Activated CD4-positive, CD25-positive, alpha-beta regulatory T cell (primary cell): ENCODE measurements at regions not wholly inside any gene's neighbourhood (a gene's known extent, or its start where the extent isn't known, plus 50 kb on each side); places are given as distances from the start of the nearest gene placed in this dataset.

Experiments
- DNase-seq, 4 experiments: peaks; one replicate each; lab custom pipeline; 2025; lab: John Stamatoyannopoulos, UW

- no peak for DNase-seq
Measured at GRCh38 chr5:29949301-29949872, 1244.1 kb upstream of the CDH6 start.

DNA sequence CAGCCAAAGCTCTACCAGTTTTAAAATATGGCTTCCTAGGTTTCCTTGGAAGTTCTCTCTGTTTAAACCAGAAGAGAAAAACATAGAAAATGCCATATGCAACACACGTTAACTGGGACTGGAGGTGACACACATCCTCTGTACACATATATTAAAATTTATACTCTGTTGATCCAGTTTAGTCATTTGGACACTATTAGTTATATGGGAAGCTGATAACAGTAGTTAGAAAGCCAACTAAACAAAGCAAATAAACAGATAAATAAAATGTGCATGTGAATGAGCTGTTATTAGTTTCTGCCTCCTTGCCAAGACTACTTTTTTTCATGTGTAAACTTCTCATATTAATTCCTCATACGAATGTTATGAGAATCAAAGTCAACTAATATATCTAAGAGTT is 1249.2 kb upstream of the CDH6 start:
- DNase-seq, result no peak

DNA sequence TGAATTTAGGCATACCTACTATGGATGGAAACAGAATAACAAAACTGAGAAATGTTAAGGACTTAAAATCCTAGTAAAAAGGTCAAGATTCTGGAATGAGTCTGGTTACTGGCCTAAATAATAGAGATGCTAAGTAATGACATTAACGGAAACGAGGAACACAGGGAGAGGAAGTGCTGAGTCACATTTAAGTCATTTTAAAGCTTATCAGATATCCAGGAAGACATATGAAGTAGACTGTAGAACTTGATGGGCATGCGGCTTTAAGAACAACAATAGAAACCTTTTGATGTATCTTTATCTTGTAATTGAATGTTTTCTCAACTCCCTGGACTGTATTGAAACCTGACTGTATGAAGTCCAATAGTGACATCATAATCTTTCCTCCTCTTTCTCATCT is 1251.4 kb upstream of the CDH6 start:
- DNase-seq, result no peak

- no peak for DNase-seq
Measured at GRCh38 chr5:29939988-29940387, 1253.5 kb upstream of the CDH6 start.

GRCh38 chr5:29935371-29935770 is 1258.1 kb upstream of the CDH6 start:
- no peak for DNase-seq

DNA sequence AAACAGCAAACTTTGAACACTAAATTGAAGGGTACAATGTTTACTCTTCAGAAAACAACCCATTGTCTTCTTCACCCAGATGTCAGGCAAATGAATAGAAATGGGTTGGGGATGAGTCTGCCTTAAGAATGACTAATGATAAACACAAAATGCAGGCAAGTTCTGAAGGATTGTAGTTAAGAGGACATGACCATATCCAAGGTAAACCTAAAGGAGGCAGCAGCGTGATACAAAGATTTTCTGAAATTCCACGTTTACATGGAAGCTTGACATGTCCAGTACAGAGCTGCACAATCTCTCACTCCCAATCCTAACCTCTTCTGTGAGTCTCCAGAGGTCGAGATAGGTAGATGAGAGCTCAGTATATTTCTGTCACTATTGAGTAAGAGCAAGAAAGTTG is 1263.2 kb upstream of the CDH6 start:
- DNase-seq, result no peak

GRCh38 chr5:29924107-29924506 is 1269.4 kb upstream of the CDH6 start:
- no peak for DNase-seq

DNA sequence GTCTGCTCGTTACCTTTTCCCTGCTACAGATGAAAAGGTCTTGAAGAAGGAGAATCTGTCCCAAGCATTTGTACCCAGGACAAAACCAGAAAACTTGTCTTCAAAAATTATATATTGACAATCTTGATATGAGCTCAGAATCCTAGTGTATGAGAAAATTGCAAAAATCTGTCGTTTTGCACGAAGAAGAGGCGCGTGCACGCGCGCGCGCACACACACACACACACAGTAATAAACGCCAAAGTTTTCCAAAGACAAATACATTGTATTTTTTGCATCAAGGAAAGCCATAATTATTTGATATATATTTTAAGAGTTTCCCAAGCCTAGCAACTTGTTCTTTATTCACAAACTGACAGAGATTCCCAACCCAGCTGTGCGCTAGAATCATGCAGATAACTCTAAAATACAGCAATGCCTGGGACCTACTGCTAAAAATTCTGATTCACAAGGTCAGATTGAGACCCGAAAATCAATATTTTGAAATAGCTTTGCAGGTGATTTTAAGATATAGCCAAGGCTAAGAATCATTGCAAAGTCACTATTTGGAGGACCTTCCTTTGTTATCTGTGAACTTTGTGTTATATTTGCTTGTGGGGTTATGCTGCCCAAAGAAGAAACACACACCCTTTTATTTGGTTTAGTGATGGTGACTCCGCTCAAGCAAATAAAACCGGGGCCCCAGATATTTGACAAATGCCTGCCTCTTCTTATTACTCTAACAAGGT is 1287.7 kb upstream of the CDH6 start:
- no peak for DNase-seq

DNA sequence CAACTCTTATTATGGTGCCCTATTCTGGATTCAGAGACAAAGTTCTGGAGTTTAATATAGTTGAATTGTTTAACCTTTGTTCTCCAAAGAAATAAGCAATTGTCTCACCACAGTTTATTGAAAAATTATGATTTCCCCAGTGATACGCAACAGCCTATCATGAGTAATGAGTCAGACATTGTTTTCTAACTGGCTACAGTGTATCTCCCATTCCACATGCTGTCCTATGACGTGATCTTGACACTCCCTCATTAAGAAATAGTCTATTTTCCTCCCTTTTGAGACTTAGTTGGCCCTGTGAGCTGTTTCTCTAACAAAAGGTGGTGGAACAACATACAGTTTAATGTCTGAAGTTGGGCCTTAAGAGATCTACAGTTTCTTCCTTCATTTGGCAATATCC is 1290.6 kb upstream of the CDH6 start:
- DNase-seq, result no peak

DNA sequence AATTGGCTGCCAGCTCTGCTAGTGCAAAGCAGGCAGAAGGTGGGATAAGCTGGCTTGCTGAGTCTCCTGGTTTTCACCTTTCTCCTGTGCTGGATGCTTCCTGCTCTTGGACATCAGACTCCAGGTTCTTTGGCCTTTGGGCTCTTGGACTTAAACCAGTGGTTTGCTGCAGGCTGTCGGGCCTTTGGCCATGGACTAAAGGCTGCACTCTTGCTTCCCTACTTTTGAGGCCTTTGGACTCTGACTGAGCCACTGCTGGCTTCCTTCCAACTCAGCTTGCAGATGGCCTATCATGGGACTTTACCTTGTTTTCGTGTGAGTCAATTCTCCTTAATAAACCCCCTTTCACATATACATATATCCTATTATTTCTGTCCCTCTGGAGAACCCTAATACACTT is 1293.9 kb upstream of the CDH6 start:
- DNase-seq, result no peak

- DNase-seq, result no peak
Measured at GRCh38 chr5:29897916-29898315, 1295.6 kb upstream of the CDH6 start.

DNA sequence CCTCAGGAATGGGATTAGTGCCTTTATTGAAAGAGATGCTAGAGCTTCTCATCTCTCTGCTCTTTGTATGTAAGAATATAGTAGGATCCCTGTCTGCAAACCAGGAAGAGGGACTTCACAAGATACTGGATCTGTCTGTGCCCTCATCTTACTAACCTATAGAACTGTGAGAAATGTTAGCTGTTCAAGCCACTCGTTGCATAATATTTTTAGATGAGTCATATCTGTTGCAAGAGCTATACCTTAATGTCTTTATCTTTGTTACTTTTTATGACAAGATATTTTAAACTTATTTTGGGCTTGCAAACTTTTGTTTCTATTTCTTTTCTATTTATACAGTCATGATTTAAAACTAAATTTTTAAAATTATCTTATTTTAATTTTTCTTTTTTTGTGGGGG is 1296.8 kb upstream of the CDH6 start:
- DNase-seq, result no peak

DNA sequence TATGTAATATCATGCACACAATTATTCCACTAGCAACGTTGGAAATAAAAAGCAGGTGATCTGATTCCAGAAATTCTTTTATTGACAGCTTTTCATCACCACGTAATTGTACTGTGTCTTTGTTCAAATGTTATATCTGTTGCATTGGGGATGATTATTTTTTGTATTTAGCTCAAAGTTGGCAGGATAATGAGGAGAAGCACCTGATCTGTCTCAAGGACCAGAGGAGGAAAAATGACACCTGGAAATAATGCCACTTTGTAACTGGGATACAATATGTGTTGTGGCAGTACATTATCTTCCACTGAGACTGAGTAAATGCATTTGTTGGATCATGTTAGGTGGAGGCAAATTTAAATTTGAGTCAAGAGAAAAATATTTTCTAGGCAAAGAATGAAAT is 1298.8 kb upstream of the CDH6 start:
- no peak for DNase-seq

DNA sequence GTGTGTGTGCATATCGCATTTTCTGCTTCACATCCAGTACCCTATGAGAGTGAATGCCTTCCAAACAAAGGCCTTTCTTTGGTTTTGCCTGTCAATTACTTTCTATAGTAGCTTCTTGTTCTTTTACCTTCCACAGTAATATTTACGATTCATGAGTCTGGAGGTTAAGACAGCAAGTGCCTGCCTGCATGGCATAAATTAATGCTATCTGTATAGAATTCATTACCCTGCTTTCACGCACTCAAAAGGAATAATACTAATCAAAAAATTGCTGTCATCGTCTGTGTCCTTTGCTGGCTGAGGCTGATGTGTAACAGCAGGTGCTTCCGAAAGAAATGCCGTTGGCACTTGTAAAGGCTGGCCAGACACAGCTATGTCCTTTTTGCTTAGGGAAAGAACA is 1304.4 kb upstream of the CDH6 start:
- DNase-seq, result no peak

DNA sequence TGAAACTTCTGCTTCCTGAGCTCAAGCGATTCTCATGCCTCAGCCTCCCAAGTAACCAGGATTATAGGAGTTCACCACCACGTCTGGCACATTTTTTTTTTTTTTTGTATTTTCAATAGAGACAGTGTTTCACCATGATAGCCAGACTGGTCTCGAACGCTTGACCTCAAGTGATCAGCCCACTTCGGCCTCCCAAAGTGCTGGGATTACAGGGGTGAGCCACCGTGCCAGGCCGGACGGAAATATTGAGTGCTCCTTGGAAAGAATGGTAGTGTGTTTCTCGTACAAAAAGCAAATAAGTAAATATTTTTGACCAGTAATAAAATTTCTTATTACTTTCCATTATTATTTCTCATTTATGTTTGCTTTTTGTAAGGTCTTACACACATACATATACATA is 1307.9 kb upstream of the CDH6 start:
- no peak for DNase-seq

DNA sequence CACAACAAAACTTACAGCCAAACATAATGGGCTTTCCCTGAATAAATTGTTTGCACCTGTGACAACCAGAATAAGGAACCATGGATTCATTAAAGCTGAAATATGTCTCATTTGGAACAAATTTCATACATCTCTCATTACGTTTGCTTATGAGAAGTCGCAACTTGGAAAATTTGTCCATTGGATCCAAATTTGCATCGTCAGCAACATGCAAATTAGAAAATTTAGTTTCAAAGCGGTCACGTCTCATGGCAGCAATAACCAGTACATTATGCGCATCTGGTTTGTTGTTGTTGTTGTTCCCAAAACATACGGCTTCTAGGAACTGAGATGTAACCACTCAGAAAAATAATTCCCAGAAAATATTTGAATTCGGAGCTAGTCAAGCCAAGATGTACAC is 1311.5 kb upstream of the CDH6 start:
- no peak for DNase-seq

DNA sequence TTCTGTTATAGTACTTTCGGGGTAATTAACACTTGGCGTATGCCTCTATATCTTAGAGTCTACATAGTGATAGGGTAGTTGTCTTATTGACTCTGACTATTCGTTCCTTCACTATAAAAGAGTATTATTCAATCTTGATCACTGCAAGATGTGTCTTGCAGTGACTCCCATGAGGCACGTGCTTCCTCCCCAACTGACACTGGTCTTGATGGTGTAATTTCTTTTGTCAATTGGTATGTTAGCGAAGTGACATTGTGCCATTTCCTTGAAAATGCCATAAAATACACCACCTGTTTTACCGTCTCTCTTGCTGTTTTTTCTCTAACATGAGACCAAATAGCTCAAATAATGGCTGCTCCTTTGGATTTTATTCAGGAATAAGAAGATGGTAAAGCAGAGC is 1314.1 kb upstream of the CDH6 start:
- DNase-seq, result no peak

- DNase-seq, result no peak
Measured at GRCh38 chr5:29878599-29878998, 1314.9 kb upstream of the CDH6 start.

DNA sequence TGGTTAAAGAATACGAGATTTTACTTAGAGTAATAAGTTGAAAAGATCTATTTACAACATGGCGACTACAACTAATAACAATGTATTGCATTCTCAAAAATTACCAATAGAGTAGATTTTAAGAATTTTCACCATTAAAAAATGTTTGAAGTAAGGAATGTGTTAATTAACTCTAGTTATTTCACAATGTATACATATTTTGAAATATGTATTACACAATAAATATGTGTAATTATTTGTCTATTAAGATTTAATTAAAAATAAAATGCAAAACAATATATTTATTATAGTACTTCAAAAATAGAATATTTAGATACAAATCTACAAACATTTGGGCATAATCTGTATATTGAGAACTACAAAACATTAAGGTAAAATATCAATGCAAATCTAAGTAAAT is 1326.3 kb upstream of the CDH6 start:
- DNase-seq, result no peak

DNA sequence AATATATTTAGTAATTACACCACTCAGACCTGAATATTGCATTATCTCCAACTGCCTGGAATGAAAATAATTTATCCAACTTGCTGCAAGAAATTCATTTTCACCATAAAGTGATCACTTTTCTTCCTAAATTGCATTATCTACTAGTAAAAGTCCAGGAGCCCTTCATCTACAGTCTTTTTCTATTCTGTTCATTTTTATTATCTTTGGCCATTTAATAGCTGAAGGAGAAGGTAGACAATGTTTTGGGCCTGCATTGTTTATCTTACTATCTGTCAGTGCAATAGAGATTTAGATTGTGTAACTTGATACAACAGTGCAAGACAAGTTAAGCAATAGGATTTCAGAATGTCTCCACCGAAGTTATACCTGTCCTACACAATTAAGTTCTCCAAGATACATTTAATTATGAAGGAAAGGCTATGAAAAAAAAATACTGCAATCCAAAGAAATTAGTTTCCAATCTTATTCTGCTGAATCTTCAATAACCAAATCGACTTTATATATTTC is 1339.7 kb upstream of the CDH6 start:
- DNase-seq, result no peak

GRCh38 chr5:29852329-29852728 is 1341.2 kb upstream of the CDH6 start:
- no peak for DNase-seq

- DNase-seq, result no peak
Measured at GRCh38 chr5:29845206-29845605, 1348.3 kb upstream of the CDH6 start.

DNA sequence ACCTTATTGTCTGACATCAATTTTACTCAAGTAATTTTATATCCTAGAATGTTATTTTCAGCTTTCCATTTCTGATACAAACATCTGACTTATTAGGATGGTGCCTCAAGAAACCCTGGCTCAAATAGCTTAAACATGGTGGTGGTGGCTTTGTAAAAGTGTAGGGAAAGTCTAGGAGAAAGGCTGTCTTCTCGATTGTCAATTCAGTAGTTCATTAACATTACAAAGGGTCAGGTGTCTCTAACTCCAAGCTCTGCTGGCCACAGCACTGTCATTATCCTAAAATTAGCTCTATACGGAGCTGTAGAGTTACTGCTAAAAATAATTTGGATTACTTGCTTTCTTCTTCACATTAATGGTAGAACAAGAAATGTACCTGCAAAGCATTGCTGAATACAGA is 1360.1 kb upstream of the CDH6 start:
- DNase-seq, result no peak

DNA sequence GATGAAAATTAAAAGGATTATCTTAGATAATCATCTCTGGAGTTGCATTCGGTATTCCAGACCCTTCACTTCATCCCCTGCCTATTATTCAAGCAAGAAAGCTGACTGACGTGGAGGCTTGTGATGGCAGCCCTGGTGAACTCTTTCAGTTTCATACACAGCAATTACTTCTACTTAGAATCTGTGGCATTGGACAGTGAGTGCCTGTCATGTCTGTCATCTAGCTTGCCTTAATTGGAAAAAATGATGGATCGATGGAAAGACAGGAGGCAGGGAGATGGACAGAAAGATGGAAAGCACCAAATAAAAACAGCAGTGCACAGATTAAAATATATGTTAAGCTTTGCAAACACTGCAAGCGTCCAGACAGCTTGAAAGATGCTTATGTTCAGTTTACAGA is 1371.0 kb upstream of the CDH6 start:
- no peak for DNase-seq
